Tibial nerve (tissue), 4 donors: ENCODE measurements at regions not wholly inside any gene's neighbourhood (a gene's known extent, or its start where the extent isn't known, plus 50 kb on each side); places are given as distances from the start of the nearest gene placed in this dataset.

Source experiments
- DNase-seq, 2 donors: peaks; one replicate each; pipeline ENCODE4 v3.0.0-alpha.2; 2019; ENCODE audit warnings: low spot score in 2 of 2
- H3K27ac ChIP-seq, 4 donors: fragments of 200-600 bp; sonication (generic) in 3 of 4; one replicate each; pipeline ENCODE4 v1.5.1; 2017 to 2019; ENCODE audit warnings: mild to moderate bottlenecking in 1 of 4
- H3K27me3 ChIP-seq, 2 donors: fragments of 200-600 bp; sonication (generic) in 1 of 2; one replicate each; pipeline versions ENCODE4 v1.5.1 to v1.6.0; 2017 to 2019
- H3K36me3 ChIP-seq, 3 donors: fragments of 200-600 bp; sonication (generic); one replicate each; pipeline ENCODE4 v1.5.1; 2018 to 2019
- H3K4me1 ChIP-seq, 4 donors: fragments of 200-600 bp; sonication (generic) in 3 of 4; one replicate each; pipeline ENCODE4 v1.5.1; 2017 to 2019
- H3K4me3 ChIP-seq, 4 donors: fragments of 200-600 bp; sonication (generic) in 3 of 4; one replicate each; pipeline ENCODE4 v1.5.1; 2017 to 2019; ENCODE audit warnings: mild to moderate bottlenecking in 1 of 4, moderate library complexity in 1 of 4
- H3K9me3 ChIP-seq, 4 donors: fragments of 200-600 bp; sonication (generic) in 3 of 4; one replicate each; pipeline ENCODE4 v1.5.1; 2017 to 2019
- EP300 ChIP-seq, 2 donors: sonication (generic); formaldehyde crosslinking; IDR thresholded peaks; one replicate each; pipeline ENCODE4 v1.6.1; 2017; ENCODE audit warnings: antibody characterized with exemption in 2 of 2, mild to moderate bottlenecking in 1 of 2
- POLR2A ChIP-seq, 2 donors: fragments of 450-650 bp; IDR thresholded peaks; one replicate each; pipeline ENCODE4 v1.6.1; 2017; ENCODE audit warnings: antibody characterized with exemption in 2 of 2, mild to moderate bottlenecking in 2 of 2, moderate library complexity in 2 of 2
- WGBS, 2 donors: methylation state at CpG; one replicate each; pipeline ENCODE4 v1.1.5; 2018; 5-methylcytosine and 5-hydroxymethylcytosine counted together
- TF ChIP-seq, protein P1 (sequence below), 5 experiments: fragments of 200-600 bp in 3 of 5; fragments of 450-650 bp in 2 of 5; sonication (generic) in 3 of 5; IDR thresholded peaks; one replicate each; pipeline ENCODE4 v1.5.1; 2016 to 2019; ENCODE audit warnings: antibody characterized with exemption in 5 of 5, mild to moderate bottlenecking in 3 of 5, moderate library complexity in 2 of 5

DNA sequence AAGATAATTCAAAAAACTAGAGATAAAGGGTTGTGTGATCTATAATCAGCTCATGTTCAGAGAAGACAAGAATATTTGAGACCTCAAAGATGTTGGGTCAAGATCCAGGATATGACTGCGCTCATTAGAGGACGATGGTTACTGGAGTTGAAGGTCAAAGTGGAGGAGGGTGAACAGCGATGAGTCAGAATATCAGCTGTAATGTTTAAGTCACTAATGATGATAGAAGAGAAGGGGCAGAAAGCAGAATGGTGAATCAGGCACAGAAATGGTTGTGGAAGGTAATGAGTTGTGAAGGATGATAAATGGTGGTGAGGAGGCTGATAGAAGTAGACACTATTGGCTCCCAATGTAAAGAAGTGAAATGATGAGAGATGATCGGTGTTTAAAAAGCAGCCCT lies 540.3 kb downstream of the INHBA start:
- Histone ChIP-seq H3K36me3 (no peaks in the 10 kb centered on the region), H3K27me3 (no peaks in the 10 kb centered on the region), H3K27ac (no peak overlapping the region), H3K4me1 (no peaks in the 10 kb centered on the region), H3K4me3 (no peak overlapping the region), H3K9me3 (peaks cover 0 to 11% (median 0%) of the 10 kb centered on the region in 4 donors)
- TF ChIP-seq, protein P1, sequence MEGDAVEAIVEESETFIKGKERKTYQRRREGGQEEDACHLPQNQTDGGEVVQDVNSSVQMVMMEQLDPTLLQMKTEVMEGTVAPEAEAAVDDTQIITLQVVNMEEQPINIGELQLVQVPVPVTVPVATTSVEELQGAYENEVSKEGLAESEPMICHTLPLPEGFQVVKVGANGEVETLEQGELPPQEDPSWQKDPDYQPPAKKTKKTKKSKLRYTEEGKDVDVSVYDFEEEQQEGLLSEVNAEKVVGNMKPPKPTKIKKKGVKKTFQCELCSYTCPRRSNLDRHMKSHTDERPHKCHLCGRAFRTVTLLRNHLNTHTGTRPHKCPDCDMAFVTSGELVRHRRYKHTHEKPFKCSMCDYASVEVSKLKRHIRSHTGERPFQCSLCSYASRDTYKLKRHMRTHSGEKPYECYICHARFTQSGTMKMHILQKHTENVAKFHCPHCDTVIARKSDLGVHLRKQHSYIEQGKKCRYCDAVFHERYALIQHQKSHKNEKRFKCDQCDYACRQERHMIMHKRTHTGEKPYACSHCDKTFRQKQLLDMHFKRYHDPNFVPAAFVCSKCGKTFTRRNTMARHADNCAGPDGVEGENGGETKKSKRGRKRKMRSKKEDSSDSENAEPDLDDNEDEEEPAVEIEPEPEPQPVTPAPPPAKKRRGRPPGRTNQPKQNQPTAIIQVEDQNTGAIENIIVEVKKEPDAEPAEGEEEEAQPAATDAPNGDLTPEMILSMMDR (IDR thresholded peaks at IDR 0.05), result no peak
- TF ChIP-seq POLR2A (IDR thresholded peaks at IDR 0.05) (no peak), EP300 (IDR thresholded peaks at IDR 0.05) (no peak)
- no peak for DNase-seq
- 81 to 82% methylated on average over 4 of the region's 4 CpGs for WGBS, 2 donors

DNA sequence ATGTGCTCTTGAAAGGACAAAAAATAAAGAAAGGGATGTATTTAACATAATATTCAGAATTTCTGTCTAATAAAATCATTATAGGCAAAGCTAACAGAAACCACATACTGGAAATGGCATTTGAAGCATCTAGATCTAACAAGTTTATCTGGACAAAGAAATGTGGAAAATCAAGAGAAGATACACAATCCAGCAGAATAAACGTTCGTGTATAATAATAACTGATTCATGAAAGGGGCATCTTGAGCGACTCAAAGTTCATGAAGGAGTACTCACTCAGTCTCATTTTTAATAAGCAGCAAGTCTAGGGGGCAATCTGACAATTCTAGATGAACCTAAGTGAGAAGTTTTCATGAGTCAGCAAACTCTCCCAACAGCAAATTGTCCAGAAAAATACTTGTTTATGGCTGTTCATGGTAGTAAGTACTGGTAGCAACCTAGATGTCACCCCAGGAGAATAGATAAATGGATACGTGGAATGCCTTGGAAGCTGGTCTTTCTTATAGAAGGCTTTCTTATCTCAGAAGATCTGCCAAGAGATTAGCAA lies 541.8 kb downstream of the INHBA start:
- DNase-seq, result no peak
- Histone ChIP-seq H3K4me3 (no peak overlapping the region), H3K4me1 (no peaks in the 10 kb centered on the region), H3K27ac (no peak overlapping the region), H3K9me3 (peaks cover 0 to 8% (median 0%) of the 10 kb centered on the region in 4 donors), H3K27me3 (no peaks in the 10 kb centered on the region), H3K36me3 (no peaks in the 10 kb centered on the region)
- TF ChIP-seq EP300 (IDR thresholded peaks at IDR 0.05) (no peak), POLR2A (IDR thresholded peaks at IDR 0.05) (no peak)
- TF ChIP-seq, protein P1 (IDR thresholded peaks at IDR 0.05), result no peak
- WGBS, 2 donors, result 86 to 95% methylated on average over 4 of the region's 4 CpGs

DNA sequence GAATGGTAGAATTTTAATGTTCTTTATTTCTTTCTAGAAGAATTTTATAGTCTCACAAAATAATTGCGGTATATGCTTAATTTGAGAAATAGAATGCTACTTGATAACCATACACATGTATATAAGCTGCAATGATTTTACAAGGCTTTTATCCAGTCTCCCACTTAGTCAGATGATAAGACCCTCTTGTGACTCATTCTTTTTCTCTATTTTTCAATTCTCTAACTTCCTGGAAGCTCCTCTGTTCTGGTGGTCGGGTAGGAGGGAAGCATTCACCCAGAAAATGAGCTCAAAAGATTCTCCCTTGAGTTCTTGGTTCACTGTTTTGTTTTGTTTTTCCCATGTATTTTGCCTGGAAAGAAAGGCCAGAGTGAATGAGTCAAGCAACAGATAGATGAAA lies 546.6 kb downstream of the INHBA start:
- H3K9me3 ChIP-seq, result peaks cover 0 to 8% (median 0%) of the 10 kb centered on the region in 4 donors
- no peak overlapping the region for H3K27ac ChIP-seq
- 59 to 71% methylated on average over 2 of the region's 2 CpGs for WGBS, 2 donors
- no peak for DNase-seq
- no peaks in the 10 kb centered on the region for H3K4me1 ChIP-seq
- no peaks in the 10 kb centered on the region for H3K27me3 ChIP-seq
- TF ChIP-seq, protein P1 (IDR thresholded peaks at IDR 0.05), result no peak
- no peak for TF ChIP-seq EP300 (IDR thresholded peaks at IDR 0.05)
- TF ChIP-seq POLR2A (IDR thresholded peaks at IDR 0.05), result no peak
- no peak overlapping the region for H3K4me3 ChIP-seq
- no peaks in the 10 kb centered on the region for H3K36me3 ChIP-seq

DNA sequence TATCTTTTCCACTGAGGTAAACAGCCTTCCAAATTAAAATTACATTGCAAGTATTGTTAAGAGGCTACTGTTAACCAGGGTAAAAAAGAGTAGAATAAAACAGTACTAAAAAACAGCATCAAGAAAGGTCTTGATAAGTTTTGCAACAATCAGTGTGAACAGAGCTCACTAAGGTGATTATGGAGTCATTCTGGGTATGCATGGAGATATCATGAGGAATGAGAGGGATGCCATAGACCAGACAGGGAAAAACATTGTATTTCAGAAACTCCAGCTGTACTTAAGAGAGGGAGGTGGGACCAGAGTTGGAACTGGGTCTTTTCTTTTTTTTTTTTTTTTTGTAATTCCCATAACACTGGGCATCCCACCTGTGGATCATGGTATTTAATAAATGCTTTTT lies 549.6 kb downstream of the INHBA start:
- TF ChIP-seq EP300 (IDR thresholded peaks at IDR 0.05) (no peak), POLR2A (IDR thresholded peaks at IDR 0.05) (no peak)
- TF ChIP-seq, protein P1 (IDR thresholded peaks at IDR 0.05), result no peak
- H3K4me3 ChIP-seq, result no peak overlapping the region
- peaks cover 0 to 3% (median 0%) of the 10 kb centered on the region in 4 donors for H3K4me1 ChIP-seq
- H3K9me3 ChIP-seq, result no peaks in the 10 kb centered on the region
- no peak for DNase-seq
- H3K36me3 ChIP-seq, result no peaks in the 10 kb centered on the region
- no peaks in the 10 kb centered on the region for H3K27me3 ChIP-seq
- H3K27ac ChIP-seq, result no peak overlapping the region

DNA sequence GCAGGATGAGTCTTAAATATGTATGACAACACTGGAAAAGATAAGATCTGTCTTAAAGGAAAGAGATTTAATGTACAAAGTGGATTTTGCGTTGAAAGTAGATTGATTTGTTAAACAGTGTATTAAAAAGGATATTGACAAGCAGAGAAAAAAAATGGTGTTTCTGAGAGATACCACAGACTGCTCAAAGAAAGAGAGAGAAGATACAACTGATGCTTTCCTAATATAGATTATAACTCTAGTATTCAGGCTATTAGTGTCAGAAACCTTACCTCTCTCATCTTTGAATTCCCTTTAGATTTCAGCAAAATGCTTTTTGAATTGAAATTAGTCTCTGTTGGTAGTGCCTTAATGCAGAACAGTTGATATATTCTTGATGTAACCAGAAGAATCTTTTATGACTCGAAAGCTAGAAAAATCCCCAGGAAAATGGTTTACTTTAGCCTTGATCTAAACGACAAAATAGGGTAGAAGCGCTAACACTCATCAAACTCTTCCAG lies 550.7 kb downstream of the INHBA start:
- Histone ChIP-seq H3K36me3 (no peaks in the 10 kb centered on the region), H3K4me1 (peaks cover 0 to 5% (median 0%) of the 10 kb centered on the region in 4 donors), H3K27me3 (no peaks in the 10 kb centered on the region), H3K4me3 (no peak overlapping the region), H3K9me3 (no peaks in the 10 kb centered on the region), H3K27ac (no peak overlapping the region)
- no peak for DNase-seq
- TF ChIP-seq, protein P1 (IDR thresholded peaks at IDR 0.05), result no peak
- no peak for TF ChIP-seq POLR2A (IDR thresholded peaks at IDR 0.05)
- no peak for TF ChIP-seq EP300 (IDR thresholded peaks at IDR 0.05)
- 90% methylated on average over 4 of the region's 4 CpGs for WGBS, 2 donors
